Right cardiac atrium (tissue), 5 donors: ENCODE measurements at regions not wholly inside any gene's neighbourhood (a gene's known extent, or its start where the extent isn't known, plus 50 kb on each side); places are given as distances from the start of the nearest gene placed in this dataset.

Source experiments
- ATAC-seq, 2 donors: fragments of 200-7000 bp; cut with Tn5 transposase; one replicate each; pipeline versions ENCODE4 v1.8.0 to v1.9.1; 2020; ENCODE audit warnings: moderate library complexity in 2 of 2, mild to moderate bottlenecking in 1 of 2
- DNase-seq, 3 donors: peaks; one replicate each; pipeline ENCODE4 v3.0.0-alpha.2; 2020
- H3K27ac ChIP-seq: one replicate; pipeline ENCODE4 v1.5.1; 2013; ENCODE audit warnings: mild to moderate bottlenecking, low read length, control low read depth, moderate library complexity
- H3K27me3 ChIP-seq: one replicate; pipeline ENCODE4 v1.6.1; 2013; ENCODE audit not compliant: control insufficient read depth, insufficient read depth
- H3K4me1 ChIP-seq: one replicate; pipeline ENCODE4 v1.6.1; 2013; ENCODE audit warnings: low read length; ENCODE audit not compliant: control insufficient read depth, insufficient read depth
- H3K4me3 ChIP-seq: one replicate; pipeline ENCODE4 v1.5.1; 2013; ENCODE audit warnings: low read length, control low read depth
- H3K9me3 ChIP-seq: one replicate; pipeline ENCODE4 v1.6.1; 2013; ENCODE audit warnings: low read length; ENCODE audit not compliant: control insufficient read depth
- WGBS: extraction: QIAGEN DNeasy Blood & Tissue Kit; methylation state at CpG from one replicate; pipeline ENCODE4 v1.1.7; 2013; 5-methylcytosine and 5-hydroxymethylcytosine counted together
- intact Hi-C, 4 donors: fragments of 100-400 bp; cut with DNase I; formaldehyde crosslinking; loops; one replicate each; pipeline versions ENCODE4 v1.11.0 to v1.14.0; 2022 to 2023
- donor health status: healthy with polysubstance abuse.
- donor health status: DM: no; HTN: yes; CAD: no.
- donor health status: DM: no; HTN: no; CAD: no.
- donor health status: DM: no; HTN: yes; CAD: no; lungs with severe emphysema.
- donor health status: DM: yes; HTN: yes; CAD: no.

- Histone ChIP-seq H3K27me3 (no peaks in the 10 kb centered on the region), H3K9me3 (no peaks in the 10 kb centered on the region), H3K4me3 (no peak overlapping the region), H3K27ac (no peak overlapping the region), H3K4me1 (no peaks in the 10 kb centered on the region)
- WGBS = 75% methylated on average over 2 of the region's 2 CpGs
- ATAC-seq (no peak), DNase-seq (no peak)
- intact Hi-C loops = no loop called here
These were observed 114.0 kb downstream of the NR1D2 start for GRCh38 chr3:24058940-24059705.

- Histone ChIP-seq H3K4me1 (no peaks in the 10 kb centered on the region), H3K27me3 (no peaks in the 10 kb centered on the region), H3K9me3 (no peaks in the 10 kb centered on the region), H3K27ac (no peak overlapping the region), H3K4me3 (no peak overlapping the region)
- 29% methylated on average over 3 of the region's 3 CpGs for WGBS
- DNase-seq = peak in 1 of 3 donors; percentile 15
- ATAC-seq = peak; percentile 70 to 86
- intact Hi-C loops = no loop called here
These were observed 115.0 kb downstream of the NR1D2 start for GRCh38 chr3:24060055-24060454.

GRCh38 chr3:24062916-24063315 is 117.8 kb downstream of the NR1D2 start:
- no peak for DNase-seq
- 64% methylated on average over 3 of the region's 3 CpGs for WGBS
- H3K9me3 ChIP-seq = no peaks in the 10 kb centered on the region
- no peak overlapping the region for H3K27ac ChIP-seq
- intact Hi-C loops = no loop called here
- no peaks in the 10 kb centered on the region for H3K27me3 ChIP-seq
- ATAC-seq = no peak
- H3K4me1 ChIP-seq = no peaks in the 10 kb centered on the region
- H3K4me3 ChIP-seq = no peak overlapping the region
